ENCODE measurements at regions not wholly inside any gene's neighbourhood (a gene's known extent, or its start where the extent isn't known, plus 50 kb on each side); places are given as distances from the start of the nearest gene placed in this dataset.

DNA sequence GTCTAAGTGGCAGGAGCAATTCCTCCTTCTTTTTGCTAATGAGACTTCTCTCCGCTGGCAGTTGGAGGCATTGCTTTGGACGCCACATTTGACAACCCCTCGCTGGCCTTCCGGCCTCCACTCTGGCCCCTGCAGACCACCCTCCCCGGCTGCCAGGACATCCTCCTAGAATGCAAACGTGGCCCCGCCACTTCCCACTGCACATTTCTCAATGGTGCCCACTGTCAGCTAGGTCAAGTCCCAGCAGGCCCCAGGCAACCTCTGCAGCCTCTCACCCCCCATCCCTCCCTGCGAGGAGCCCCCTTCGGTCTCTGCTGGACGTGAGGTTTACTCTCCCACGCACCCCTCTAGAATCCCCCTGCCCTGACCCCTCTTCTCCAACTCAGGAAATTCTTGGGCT is 250.3 kb downstream of the FOXL1 start:
- TF ChIP-seq POLR2A (IDR thresholded peaks at IDR 0.05; ENCODE audit: low read length), result no peak
- no peak for TF ChIP-seq GATA1 (IDR thresholded peaks at IDR 0.05; ENCODE audit: low read depth, low read length)

Data from erythroblast (primary cell).